Activated CD8-positive, alpha-beta memory T cell treated with anti-CD3 and anti-CD28 coated beads, Interleukin-2, amount 10 ng/mL, durations not matched to agents 7 days and 5 days (primary cell): ENCODE measurements at regions not wholly inside any gene's neighbourhood (a gene's known extent, or its start where the extent isn't known, plus 50 kb on each side); places are given as distances from the start of the nearest gene placed in this dataset.

Experiments
- ATAC-seq: fragments of 150-1000 bp; cut with Tn5 transposase; one replicate; pipeline ENCODE4 v1.10.0; 2021; ENCODE audit warnings: moderate library complexity
- CTCF ChIA-PET: fragments of 350-600 bp; sonication (Branson Sonifier 250); formaldehyde crosslinking; loops from one replicate; lab custom pipeline; 2021; ENCODE audit warnings: antibody characterized with exemption; lab: Charles Lee
- DNase-seq: peaks from one replicate; pipeline ENCODE4 v3.0.0-alpha.2; 2020
- H3K27ac Mint-ChIP-seq: one replicate; pipeline ENCODE4 v1.8.0; 2021; ENCODE audit warnings: mild to moderate bottlenecking, mixed read lengths
- H3K27me3 Mint-ChIP-seq: one replicate; pipeline ENCODE4 v1.8.0; 2021; ENCODE audit warnings: mixed read lengths
- H3K36me3 Mint-ChIP-seq: one replicate; pipeline ENCODE4 v1.8.0; 2021; ENCODE audit warnings: mild to moderate bottlenecking, mixed read lengths
- H3K4me1 Mint-ChIP-seq: one replicate; pipeline ENCODE4 v1.8.0; 2021; ENCODE audit warnings: mixed read lengths
- H3K4me3 Mint-ChIP-seq: one replicate; pipeline ENCODE4 v1.8.0; 2021; ENCODE audit warnings: mild to moderate bottlenecking, moderate library complexity, mixed read lengths
- H3K9me3 Mint-ChIP-seq: one replicate; pipeline ENCODE4 v1.8.0; 2022; ENCODE audit warnings: low read depth, mixed read lengths

- H3K27ac Mint-ChIP-seq: peak overlapping the region; percentile 58
- peaks cover 46% of the 10 kb centered on the region for H3K4me1 Mint-ChIP-seq
- DNase-seq (peak; percentile 84), ATAC-seq (peak; percentile 83)
- peaks cover 43% of the 10 kb centered on the region for H3K27me3 Mint-ChIP-seq
- CTCF ChIA-PET: interaction anchor here (0.9 to 2.8 kb wide), 7 partner anchors 10 to 328 kb away, joined by 3 to 9 read pairs (median 4); partner anchors contain the start of gene ERCC6L2
- peaks cover 5% of the 10 kb centered on the region for H3K9me3 Mint-ChIP-seq
- H3K4me3 Mint-ChIP-seq: no peak overlapping the region
- peaks cover 14% of the 10 kb centered on the region for H3K36me3 Mint-ChIP-seq
Observed at GRCh38 chr9:95822583-95823431, 52.7 kb upstream of the ERCC6L2 start.

- Mint-ChIP-seq H3K4me3 (no peak overlapping the region), H3K27me3 (peaks cover 37% of the 10 kb centered on the region), H3K36me3 (peaks cover 14% of the 10 kb centered on the region), H3K4me1 (peaks cover 46% of the 10 kb centered on the region), H3K9me3 (peaks cover 5% of the 10 kb centered on the region), H3K27ac (no peak overlapping the region)
- ATAC-seq: no peak
- CTCF ChIA-PET: interaction anchor here (1.2 to 2.8 kb wide), 5 partner anchors 11 to 329 kb away, joined by 3 to 9 read pairs (median 4); no protein-coding TSS in a partner anchor
- no peak for DNase-seq
Observed at GRCh38 chr9:95822015-95822414, 53.5 kb upstream of the ERCC6L2 start.

GRCh38 chr9:95820074-95820473 is 55.4 kb upstream of the ERCC6L2 start:
- Mint-ChIP-seq H3K36me3 (peaks cover 13% of the 10 kb centered on the region), H3K4me3 (no peak overlapping the region), H3K4me1 (peaks cover 35% of the 10 kb centered on the region), H3K9me3 (peaks cover 5% of the 10 kb centered on the region), H3K27ac (no peak overlapping the region), H3K27me3 (peaks cover 29% of the 10 kb centered on the region)
- CTCF ChIA-PET: no interaction called here
- ATAC-seq: no peak
- no peak for DNase-seq

- CTCF ChIA-PET: no interaction called here
- Mint-ChIP-seq H3K27me3 (peaks cover 27% of the 10 kb centered on the region), H3K9me3 (peaks cover 5% of the 10 kb centered on the region), H3K27ac (no peak overlapping the region), H3K4me3 (no peak overlapping the region), H3K4me1 (peaks cover 35% of the 10 kb centered on the region), H3K36me3 (peaks cover 11% of the 10 kb centered on the region)
- DNase-seq (no peak), ATAC-seq (no peak)
Observed at GRCh38 chr9:95819636-95820035, 55.9 kb upstream of the ERCC6L2 start.

GRCh38 chr9:95817205-95817604 is 58.3 kb upstream of the ERCC6L2 start:
- ATAC-seq: no peak

GRCh38 chr9:95816716-95817115 is 58.8 kb upstream of the ERCC6L2 start:
- Mint-ChIP-seq H3K4me3 (no peak overlapping the region), H3K36me3 (peaks cover 11% of the 10 kb centered on the region), H3K27me3 (peaks cover 14% of the 10 kb centered on the region), H3K27ac (no peak overlapping the region), H3K4me1 (peaks cover 12% of the 10 kb centered on the region), H3K9me3 (peaks cover 5% of the 10 kb centered on the region)
- no peak for ATAC-seq
- no peak for DNase-seq
- CTCF ChIA-PET: no interaction called here

More at GRCh38 chr9:95817205-95817604, 58.3 kb upstream of the ERCC6L2 start:
- H3K36me3 Mint-ChIP-seq: peaks cover 11% of the 10 kb centered on the region
- peaks cover 16% of the 10 kb centered on the region for H3K27me3 Mint-ChIP-seq
- no peak overlapping the region for H3K27ac Mint-ChIP-seq
- CTCF ChIA-PET: no interaction called here
- H3K9me3 Mint-ChIP-seq: peaks cover 5% of the 10 kb centered on the region
- DNase-seq: no peak
- no peak overlapping the region for H3K4me3 Mint-ChIP-seq
- peaks cover 17% of the 10 kb centered on the region for H3K4me1 Mint-ChIP-seq

GRCh38 chr9:95815961-95816360 is 59.5 kb upstream of the ERCC6L2 start:
- Mint-ChIP-seq H3K4me3 (no peak overlapping the region), H3K4me1 (peaks cover 6% of the 10 kb centered on the region)
- CTCF ChIA-PET: no interaction called here

GRCh38 chr9:95815133-95815532 is 60.4 kb upstream of the ERCC6L2 start:
- H3K4me3 Mint-ChIP-seq: no peak overlapping the region
- H3K27me3 Mint-ChIP-seq: peaks cover 4% of the 10 kb centered on the region
- ATAC-seq: no peak
- H3K27ac Mint-ChIP-seq: no peak overlapping the region
- CTCF ChIA-PET: no interaction called here
- peaks cover 2% of the 10 kb centered on the region for H3K4me1 Mint-ChIP-seq
- peaks cover 2% of the 10 kb centered on the region for H3K9me3 Mint-ChIP-seq
- H3K36me3 Mint-ChIP-seq: peaks cover 5% of the 10 kb centered on the region
- DNase-seq: no peak

More at GRCh38 chr9:95815961-95816360, 59.5 kb upstream of the ERCC6L2 start:
- ATAC-seq (no peak), DNase-seq (no peak)
- Mint-ChIP-seq H3K27me3 (peaks cover 8% of the 10 kb centered on the region), H3K9me3 (peaks cover 3% of the 10 kb centered on the region), H3K36me3 (peaks cover 8% of the 10 kb centered on the region), H3K27ac (no peak overlapping the region)

- Mint-ChIP-seq H3K27ac (no peak overlapping the region), H3K9me3 (no peaks in the 10 kb centered on the region), H3K27me3 (no peaks in the 10 kb centered on the region)
Observed at GRCh38 chr9:95813923-95814322, 61.6 kb upstream of the ERCC6L2 start.

GRCh38 chr9:95810814-95811213 is 64.7 kb upstream of the ERCC6L2 start:
- peaks cover 14% of the 10 kb centered on the region for H3K27me3 Mint-ChIP-seq
- no peaks in the 10 kb centered on the region for H3K4me1 Mint-ChIP-seq
- no peak overlapping the region for H3K4me3 Mint-ChIP-seq
- ATAC-seq: no peak
- CTCF ChIA-PET: interaction anchor here (1.1 kb wide), 1 partner anchor 76 kb away, joined by 3 read pairs; no protein-coding TSS in a partner anchor
- no peak for DNase-seq
- no peaks in the 10 kb centered on the region for H3K9me3 Mint-ChIP-seq
- no peak overlapping the region for H3K27ac Mint-ChIP-seq
- H3K36me3 Mint-ChIP-seq: peaks cover 6% of the 10 kb centered on the region

More at GRCh38 chr9:95813923-95814322, 61.6 kb upstream of the ERCC6L2 start:
- ATAC-seq (no peak), DNase-seq (no peak)
- peaks cover 4% of the 10 kb centered on the region for H3K36me3 Mint-ChIP-seq
- no peak overlapping the region for H3K4me3 Mint-ChIP-seq
- CTCF ChIA-PET: no interaction called here
- no peaks in the 10 kb centered on the region for H3K4me1 Mint-ChIP-seq

GRCh38 chr9:95810133-95810532 is 65.4 kb upstream of the ERCC6L2 start:
- CTCF ChIA-PET: interaction anchor here (0.6 to 1.2 kb wide), 3 partner anchors 76 to 408 kb away, joined by 3 to 4 read pairs (median 3); no protein-coding TSS in a partner anchor
- Mint-ChIP-seq H3K9me3 (no peaks in the 10 kb centered on the region), H3K27ac (no peak overlapping the region), H3K4me1 (no peaks in the 10 kb centered on the region), H3K27me3 (peaks cover 14% of the 10 kb centered on the region), H3K36me3 (peaks cover 6% of the 10 kb centered on the region), H3K4me3 (no peak overlapping the region)
- ATAC-seq (no peak), DNase-seq (no peak)

GRCh38 chr9:95809686-95810085 is 65.8 kb upstream of the ERCC6L2 start:
- Mint-ChIP-seq H3K36me3 (peaks cover 6% of the 10 kb centered on the region), H3K4me1 (no peaks in the 10 kb centered on the region), H3K9me3 (no peaks in the 10 kb centered on the region), H3K27me3 (peaks cover 14% of the 10 kb centered on the region), H3K27ac (no peak overlapping the region), H3K4me3 (no peak overlapping the region)
- ATAC-seq: no peak
- no peak for DNase-seq
- CTCF ChIA-PET: interaction anchor here (0.6 to 1.2 kb wide), 3 partner anchors 77 to 409 kb away, joined by 3 to 4 read pairs (median 3); no protein-coding TSS in a partner anchor

GRCh38 chr9:95808011-95808410 is 67.5 kb upstream of the ERCC6L2 start:
- Mint-ChIP-seq H3K27me3 (peaks cover 24% of the 10 kb centered on the region), H3K4me3 (no peak overlapping the region), H3K36me3 (peaks cover 4% of the 10 kb centered on the region), H3K9me3 (no peaks in the 10 kb centered on the region), H3K4me1 (no peaks in the 10 kb centered on the region), H3K27ac (no peak overlapping the region)
- ATAC-seq (no peak), DNase-seq (no peak)
- CTCF ChIA-PET: no interaction called here
